ENCODE measurements at regions not wholly inside any gene's neighbourhood (a gene's known extent, or its start where the extent isn't known, plus 50 kb on each side); places are given as distances from the start of the nearest gene placed in this dataset.
"Not testable (repeated sequence)": the region's sequence is repeated elsewhere in the genome, so short reads cannot be mapped to it uniquely, and the experiment has no call there.

DNA sequence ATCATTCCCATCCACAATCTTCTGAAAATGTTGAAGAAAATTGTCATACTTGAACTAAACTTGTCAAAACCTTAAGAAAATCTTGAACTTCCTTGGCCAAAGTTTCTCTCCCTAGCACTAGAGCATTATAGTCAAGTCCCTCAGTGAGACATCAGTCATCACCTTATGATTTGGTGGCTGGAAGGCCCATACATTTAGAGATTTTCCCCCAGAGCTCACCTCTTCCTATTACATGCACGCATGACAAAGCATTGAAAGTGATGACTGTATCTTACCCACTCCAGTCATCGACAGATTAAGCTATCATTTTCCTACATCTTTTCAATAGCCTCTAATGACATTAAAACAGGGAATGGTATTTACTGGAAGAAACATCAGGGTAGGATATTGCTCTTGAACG, 948.8 kb downstream of the TMEM121 start:
- TF ChIP-seq, protein P1, sequence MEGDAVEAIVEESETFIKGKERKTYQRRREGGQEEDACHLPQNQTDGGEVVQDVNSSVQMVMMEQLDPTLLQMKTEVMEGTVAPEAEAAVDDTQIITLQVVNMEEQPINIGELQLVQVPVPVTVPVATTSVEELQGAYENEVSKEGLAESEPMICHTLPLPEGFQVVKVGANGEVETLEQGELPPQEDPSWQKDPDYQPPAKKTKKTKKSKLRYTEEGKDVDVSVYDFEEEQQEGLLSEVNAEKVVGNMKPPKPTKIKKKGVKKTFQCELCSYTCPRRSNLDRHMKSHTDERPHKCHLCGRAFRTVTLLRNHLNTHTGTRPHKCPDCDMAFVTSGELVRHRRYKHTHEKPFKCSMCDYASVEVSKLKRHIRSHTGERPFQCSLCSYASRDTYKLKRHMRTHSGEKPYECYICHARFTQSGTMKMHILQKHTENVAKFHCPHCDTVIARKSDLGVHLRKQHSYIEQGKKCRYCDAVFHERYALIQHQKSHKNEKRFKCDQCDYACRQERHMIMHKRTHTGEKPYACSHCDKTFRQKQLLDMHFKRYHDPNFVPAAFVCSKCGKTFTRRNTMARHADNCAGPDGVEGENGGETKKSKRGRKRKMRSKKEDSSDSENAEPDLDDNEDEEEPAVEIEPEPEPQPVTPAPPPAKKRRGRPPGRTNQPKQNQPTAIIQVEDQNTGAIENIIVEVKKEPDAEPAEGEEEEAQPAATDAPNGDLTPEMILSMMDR (conservative IDR thresholded peaks at IDR 0.05; ENCODE audit: low read depth, low read length): not testable (repeated sequence)
- not testable (repeated sequence) for TF ChIP-seq EZH2 (IDR thresholded peaks at IDR 0.05; ENCODE audit: borderline replicate concordance, low read depth, low read length, poor library complexity, severe bottlenecking)
